ENCODE measurements at regions not wholly inside any gene's neighbourhood (a gene's known extent, or its start where the extent isn't known, plus 50 kb on each side); places are given as distances from the start of the nearest gene placed in this dataset.

GRCh38 chr5:104266161-104266560 lies 703.6 kb upstream of the NUDT12 start:
- BruUV-seq (replicated peaks): no TSS peak
- Histone ChIP-seq H3K4me3 (ENCODE audit: low read depth, low read length, poor library complexity, severe bottlenecking) (no peak overlapping the region), H3K4me1 (ENCODE audit: insufficient read depth, low read length, poor library complexity, severe bottlenecking) (no peaks in the 10 kb centered on the region), H3K4me2 (ENCODE audit: low read length) (no peak overlapping the region), H3K9me3 (ENCODE audit: low read length) (no peaks in the 10 kb centered on the region), H2AFZ (ENCODE audit: low read length) (no peak overlapping the region), H3K27ac (ENCODE audit: low read depth, low read length, poor library complexity, severe bottlenecking) (no peak overlapping the region), H3K79me2 (ENCODE audit: insufficient read depth, low read depth, low read length) (no peaks in the 10 kb centered on the region), H4K20me1 (ENCODE audit: insufficient read depth, low read length) (no peaks in the 10 kb centered on the region), H3K36me3 (ENCODE audit: insufficient read depth, low read length) (no peaks in the 10 kb centered on the region), H3K9me2 (ENCODE audit: insufficient read depth, low read length) (no peaks in the 10 kb centered on the region)
- no peak for DNase-seq (ENCODE audit: low spot score)
- ChIA-PET POLR2A (interaction anchor here (0.5 to 1.2 kb wide), 2 partner anchors 9 to 1145 kb away, joined by 3 read pairs; no protein-coding TSS in a partner anchor), CTCF (ENCODE audit: unreplicated experiment) (no interaction called here)
- TF ChIP-seq EZH2phosphoT487 (IDR thresholded peaks at IDR 0.05; ENCODE audit: borderline replicate concordance, low read depth, low read length): no peak
- no peak for TF ChIP-seq CTCF (conservative IDR thresholded peaks at IDR 0.05; ENCODE audit: low read length)
- intact Hi-C loops (cut with micrococcal nuclease; ENCODE audit: unreplicated experiment): no loop called here

- H3K4me2 ChIP-seq (ENCODE audit: low read length): no peak overlapping the region
- no peaks in the 10 kb centered on the region for H4K20me1 ChIP-seq (ENCODE audit: insufficient read depth, low read length)
- CTCF ChIA-PET (ENCODE audit: unreplicated experiment): no interaction called here
- no peak for TF ChIP-seq EZH2phosphoT487 (IDR thresholded peaks at IDR 0.05; ENCODE audit: borderline replicate concordance, low read depth, low read length)
- no peak for TF ChIP-seq CTCF (conservative IDR thresholded peaks at IDR 0.05; ENCODE audit: low read length)
- no peak overlapping the region for H2AFZ ChIP-seq (ENCODE audit: low read length)
- H3K4me1 ChIP-seq (ENCODE audit: insufficient read depth, low read length, poor library complexity, severe bottlenecking): no peaks in the 10 kb centered on the region
- DNase-seq (ENCODE audit: low spot score): no peak
- no peaks in the 10 kb centered on the region for H3K36me3 ChIP-seq (ENCODE audit: insufficient read depth, low read length)
- no peak overlapping the region for H3K27ac ChIP-seq (ENCODE audit: low read depth, low read length, poor library complexity, severe bottlenecking)
- H3K79me2 ChIP-seq (ENCODE audit: insufficient read depth, low read depth, low read length): no peaks in the 10 kb centered on the region
- no TSS peak for BruUV-seq (replicated peaks)
- no peaks in the 10 kb centered on the region for H3K9me2 ChIP-seq (ENCODE audit: insufficient read depth, low read length)
- intact Hi-C loops (cut with micrococcal nuclease; ENCODE audit: unreplicated experiment): no loop called here
- no peak overlapping the region for H3K4me3 ChIP-seq (ENCODE audit: low read depth, low read length, poor library complexity, severe bottlenecking)
- no peaks in the 10 kb centered on the region for H3K9me3 ChIP-seq (ENCODE audit: low read length)
- POLR2A ChIA-PET: no interaction called here
Measured at GRCh38 chr5:104265531-104266140, 703.0 kb upstream of the NUDT12 start.

- intact Hi-C loops (cut with micrococcal nuclease; ENCODE audit: unreplicated experiment): no loop called here
- TF ChIP-seq EZH2phosphoT487 (IDR thresholded peaks at IDR 0.05; ENCODE audit: borderline replicate concordance, low read depth, low read length): no peak
- TF ChIP-seq CTCF (conservative IDR thresholded peaks at IDR 0.05; ENCODE audit: low read length): no peak
- no TSS peak for BruUV-seq (replicated peaks)
Measured at GRCh38 chr5:104247260-104247659, 684.7 kb upstream of the NUDT12 start.

More at GRCh38 chr5:104247260-104247659, 684.7 kb upstream of the NUDT12 start:
- Histone ChIP-seq H3K4me2 (ENCODE audit: low read length) (no peak overlapping the region), H3K9me3 (ENCODE audit: low read length) (no peaks in the 10 kb centered on the region), H3K79me2 (ENCODE audit: insufficient read depth, low read depth, low read length) (no peaks in the 10 kb centered on the region), H3K27ac (ENCODE audit: low read depth, low read length, poor library complexity, severe bottlenecking) (no peak overlapping the region), H3K4me1 (ENCODE audit: insufficient read depth, low read length, poor library complexity, severe bottlenecking) (no peaks in the 10 kb centered on the region), H2AFZ (ENCODE audit: low read length) (no peak overlapping the region), H3K36me3 (ENCODE audit: insufficient read depth, low read length) (no peaks in the 10 kb centered on the region), H3K9me2 (ENCODE audit: insufficient read depth, low read length) (no peaks in the 10 kb centered on the region), H3K4me3 (ENCODE audit: low read depth, low read length, poor library complexity, severe bottlenecking) (no peak overlapping the region), H4K20me1 (ENCODE audit: insufficient read depth, low read length) (no peaks in the 10 kb centered on the region)
- CTCF ChIA-PET (ENCODE audit: unreplicated experiment): no interaction called here
- DNase-seq (ENCODE audit: low spot score): no peak
- POLR2A ChIA-PET: no interaction called here
